AG04450 (cell line): ENCODE measurements at regions not wholly inside any gene's neighbourhood (a gene's known extent, or its start where the extent isn't known, plus 50 kb on each side); places are given as distances from the start of the nearest gene placed in this dataset.

Experiments
- CTCF ChIA-PET: fragments of 300-600, 350-600 bp; formaldehyde crosslinking; extraction: SDS; loops from one replicate; lab custom pipeline; 2022; ENCODE audit warnings: antibody characterized with exemption, inconsistent platforms; lab: Charles Lee
- POLR2A ChIA-PET: fragments of 350-600 bp; formaldehyde crosslinking; extraction: SDS; loops from one replicate; lab custom pipeline; 2021; ENCODE audit warnings: antibody characterized with exemption, inconsistent platforms; lab: Yijun Ruan, JAX
- DNase-seq: peaks from one replicate; pipeline ENCODE4 v3.0.0-alpha.2; 2011; ENCODE audit warnings: low read depth, low spot score
- H3K27ac ChIP-seq: one replicate; pipeline ENCODE4 v1.5.1; 2012; ENCODE audit warnings: low read depth, low read length, control low read depth
- H3K27me3 ChIP-seq: one replicate; pipeline ENCODE4 v1.6.0; 2012; ENCODE audit warnings: low read length; ENCODE audit not compliant: control insufficient read depth, insufficient read depth
- H3K4me3 ChIP-seq: 2 replicates; pipeline ENCODE4 v1.5.1; 2011; ENCODE audit warnings: mild to moderate bottlenecking, low read depth, low read length, control low read depth
- H3K9me3 ChIP-seq: 2 replicates; pipeline ENCODE4 v1.5.1; 2012; ENCODE audit warnings: low read length; ENCODE audit not compliant: control insufficient read depth, insufficient read depth
- CTCF ChIP-seq: IDR thresholded peaks from 2 replicates; pipeline ENCODE4 v1.5.1; 2011; ENCODE audit warnings: low read depth, low read length, control low read depth, inconsistent platforms

DNA sequence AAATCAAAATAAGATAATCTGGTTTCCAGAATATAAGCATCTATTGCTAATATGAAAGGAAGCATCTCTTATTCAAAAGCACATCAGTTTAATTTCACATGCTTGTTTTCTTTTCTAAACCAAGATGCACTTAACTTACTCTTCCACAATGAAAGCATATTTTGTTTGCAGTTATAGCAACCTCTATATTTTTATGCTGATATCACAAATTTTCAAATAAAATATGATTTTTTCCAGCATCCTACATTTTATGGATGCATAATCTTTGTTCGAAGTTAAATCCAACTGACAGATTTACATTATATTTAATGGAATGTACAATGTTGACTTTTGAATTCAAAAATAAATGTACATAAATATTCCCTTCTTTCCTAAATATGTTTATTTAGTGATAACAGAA, 978.3 kb upstream of the B3GALT2 start:
- no peak overlapping the region for H3K4me3 ChIP-seq
- H3K27ac ChIP-seq, result no peak overlapping the region
- no peak for TF ChIP-seq CTCF
- no peaks in the 10 kb centered on the region for H3K9me3 ChIP-seq
- POLR2A ChIA-PET, result no interaction called here
- DNase-seq, result no peak
- H3K27me3 ChIP-seq, result no peaks in the 10 kb centered on the region
- CTCF ChIA-PET, result no interaction called here

GRCh38 chr1:194161591-194161990, 975.2 kb upstream of the B3GALT2 start:
- POLR2A ChIA-PET, result no interaction called here
- CTCF ChIA-PET, result interaction anchor here (0.7 to 1.1 kb wide), 2 partner anchors 46 to 317 kb away, joined by 3 read pairs; no protein-coding TSS in a partner anchor
- TF ChIP-seq CTCF, result no peak
- DNase-seq, result no peak
- no peaks in the 10 kb centered on the region for H3K27me3 ChIP-seq
- no peak overlapping the region for H3K27ac ChIP-seq
- no peaks in the 10 kb centered on the region for H3K9me3 ChIP-seq
- no peak overlapping the region for H3K4me3 ChIP-seq

DNA sequence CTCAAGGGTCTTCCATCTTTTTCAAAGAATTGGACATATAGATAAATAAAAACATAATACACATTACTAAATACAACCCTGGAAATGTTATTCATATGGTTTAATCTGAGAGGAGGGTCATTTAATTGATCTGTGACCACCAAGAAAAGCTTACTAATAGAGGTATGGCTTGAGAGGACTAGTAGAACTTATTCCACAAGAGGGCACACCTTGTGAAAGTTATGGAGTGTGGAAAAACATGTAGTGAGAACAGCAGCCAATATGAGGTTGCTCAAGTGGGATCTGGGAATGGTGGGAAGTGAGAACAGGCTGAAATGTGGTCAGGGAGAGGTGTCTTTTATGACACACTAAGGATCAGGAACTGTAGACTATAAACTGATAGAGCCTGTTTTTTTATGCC, 973.5 kb upstream of the B3GALT2 start:
- DNase-seq, result no peak
- Histone ChIP-seq H3K27ac (no peak overlapping the region), H3K4me3 (no peak overlapping the region), H3K9me3 (no peaks in the 10 kb centered on the region), H3K27me3 (no peaks in the 10 kb centered on the region)
- ChIA-PET POLR2A (no interaction called here), CTCF (no interaction called here)
- peak; percentile 27; the same call in 1 of the 2 replicates for TF ChIP-seq CTCF

DNA sequence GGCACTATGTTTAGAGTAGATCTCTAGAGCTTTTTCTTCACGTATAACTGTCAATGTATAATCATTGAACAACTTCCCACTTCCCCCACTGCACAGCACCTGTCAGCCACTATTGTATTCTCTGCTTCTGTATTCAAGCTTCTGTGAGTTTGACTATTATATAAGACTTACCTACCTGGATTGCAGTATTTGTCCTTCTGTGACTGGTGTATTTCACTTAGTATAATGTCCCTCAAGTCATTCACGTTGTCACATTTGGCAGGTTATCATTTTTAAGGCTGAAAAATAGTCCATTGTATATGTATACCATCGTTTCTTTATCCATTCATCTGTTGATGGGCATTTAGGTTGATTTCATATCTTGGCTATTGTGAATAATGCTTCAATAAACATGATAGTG, 969.5 kb upstream of the B3GALT2 start:
- ChIA-PET CTCF (no interaction called here), POLR2A (no interaction called here)
- H3K9me3 ChIP-seq, result no peaks in the 10 kb centered on the region
- no peak overlapping the region for H3K4me3 ChIP-seq
- H3K27me3 ChIP-seq, result no peaks in the 10 kb centered on the region
- no peak overlapping the region for H3K27ac ChIP-seq
- DNase-seq, result no peak
- no peak for TF ChIP-seq CTCF

DNA sequence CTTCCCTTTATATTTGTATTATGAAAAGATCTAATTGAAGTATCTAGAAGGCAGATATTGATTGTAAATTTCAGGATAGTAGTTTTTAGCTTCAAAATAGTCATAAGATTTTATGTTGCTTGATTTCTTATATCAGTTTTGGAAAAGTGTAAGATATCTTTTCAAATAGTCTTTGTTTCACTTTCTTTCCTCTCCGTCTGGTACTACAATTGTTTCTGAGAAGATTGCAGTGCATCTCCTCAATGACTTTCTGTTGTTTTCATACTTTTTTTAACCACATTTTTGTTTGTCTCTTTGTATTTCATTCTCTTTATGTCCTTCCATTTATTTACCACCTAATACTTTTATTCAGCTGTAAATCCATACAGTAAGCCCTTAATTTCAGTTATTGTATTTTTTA, 964.6 kb upstream of the B3GALT2 start:
- Histone ChIP-seq H3K27me3 (no peaks in the 10 kb centered on the region), H3K27ac (no peak overlapping the region), H3K4me3 (no peak overlapping the region), H3K9me3 (no peaks in the 10 kb centered on the region)
- no peak for TF ChIP-seq CTCF
- ChIA-PET POLR2A (no interaction called here), CTCF (no interaction called here)
- DNase-seq, result no peak
